GM18511 (cell line): ENCODE measurements at regions not wholly inside any gene's neighbourhood (a gene's known extent, or its start where the extent isn't known, plus 50 kb on each side); places are given as distances from the start of the nearest gene placed in this dataset.

Experiments used
- ATAC-seq: cut with Tn5 transposase; IDR thresholded peaks from one replicate; pipeline ENCODE4 v1.9.1; 2021; ENCODE audit warnings: mild to moderate bottlenecking, moderate library complexity; ENCODE audit not compliant: unreplicated experiment

- no peak for ATAC-seq
Observed at GRCh38 chr14:87566991-87567390, 426.0 kb downstream of the GALC start.

GRCh38 chr14:87547536-87547935 lies 445.4 kb downstream of the GALC start:
- no peak for ATAC-seq

- no peak for ATAC-seq
Observed at GRCh38 chr14:87542288-87542687, 450.7 kb downstream of the GALC start.

GRCh38 chr14:87540339-87540738 lies 452.6 kb downstream of the GALC start:
- ATAC-seq, result no peak

- no peak for ATAC-seq
Observed at GRCh38 chr14:87529081-87529480, 463.9 kb downstream of the GALC start.

GRCh38 chr14:87526731-87527130 lies 466.3 kb downstream of the GALC start:
- no peak for ATAC-seq

GRCh38 chr14:87524011-87524410 lies 469.0 kb downstream of the GALC start:
- ATAC-seq, result no peak

GRCh38 chr14:87522575-87522974 lies 470.4 kb downstream of the GALC start:
- no peak for ATAC-seq

- ATAC-seq, result no peak
Observed at GRCh38 chr14:87508333-87508732, 484.6 kb downstream of the GALC start.

- no peak for ATAC-seq
Observed at GRCh38 chr14:87503711-87504110, 489.3 kb downstream of the GALC start.

GRCh38 chr14:87497301-87497700 lies 495.7 kb downstream of the GALC start:
- no peak for ATAC-seq

- ATAC-seq, result no peak
Observed at GRCh38 chr14:87494010-87494409, 499.0 kb downstream of the GALC start.

GRCh38 chr14:87492561-87492960 lies 500.4 kb downstream of the GALC start:
- no peak for ATAC-seq

GRCh38 chr14:87491816-87492215 lies 501.2 kb downstream of the GALC start:
- no peak for ATAC-seq

GRCh38 chr14:87489196-87489819 lies 503.7 kb downstream of the GALC start:
- no peak for ATAC-seq

- ATAC-seq, result no peak
Observed at GRCh38 chr14:87483271-87484260, 509.4 kb downstream of the GALC start.

- no peak for ATAC-seq
Observed at GRCh38 chr14:87468531-87468930, 524.5 kb downstream of the GALC start.

- ATAC-seq, result no peak
Observed at GRCh38 chr14:87467578-87467977, 525.4 kb downstream of the GALC start.

GRCh38 chr14:87465770-87466169 lies 527.2 kb downstream of the GALC start:
- ATAC-seq, result no peak

- no peak for ATAC-seq
Observed at GRCh38 chr14:87461704-87462103, 531.3 kb downstream of the GALC start.

- no peak for ATAC-seq
Observed at GRCh38 chr14:87457720-87458119, 535.3 kb downstream of the GALC start.

GRCh38 chr14:87450193-87450592 lies 542.8 kb downstream of the GALC start:
- ATAC-seq, result no peak
